Stimulated activated CD8-positive, alpha-beta memory T cell treated with anti-CD3 and anti-CD28 coated beads, Interleukin-4, amount 100 ng/mL, for 24 hours (primary cell): ENCODE measurements at regions not wholly inside any gene's neighbourhood (a gene's known extent, or its start where the extent isn't known, plus 50 kb on each side); places are given as distances from the start of the nearest gene placed in this dataset.
"Not testable (repeated sequence)": the region's sequence is repeated elsewhere in the genome, so short reads cannot be mapped to it uniquely, and the experiment has no call there.

Source experiments
- DNase-seq: peaks from one replicate; pipeline ENCODE4 v3.0.0-alpha.2; 2020; ENCODE audit warnings: low read depth

DNA sequence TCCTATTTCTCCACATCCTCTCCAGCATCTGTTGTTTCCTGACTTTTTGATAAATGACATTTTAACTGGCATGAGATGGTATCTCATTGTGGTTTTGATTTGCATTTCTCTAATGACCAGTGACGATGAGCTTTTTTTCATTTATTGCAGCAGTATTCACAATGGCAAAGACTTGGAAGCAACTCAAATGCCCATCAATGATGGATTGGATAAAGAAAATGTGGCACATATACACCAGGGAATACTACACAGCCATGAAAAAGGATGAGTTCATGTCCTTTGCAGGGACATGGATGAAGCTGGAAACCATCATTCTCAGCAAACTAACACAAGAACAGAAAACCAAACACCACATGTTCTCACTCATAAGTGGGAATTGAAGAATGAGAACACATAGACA is 329.0 kb upstream of the DAB2 start:
- DNase-seq = not testable (repeated sequence)

- DNase-seq = no peak
These were observed 325.9 kb upstream of the DAB2 start for GRCh38 chr5:39750661-39751060.

DNA sequence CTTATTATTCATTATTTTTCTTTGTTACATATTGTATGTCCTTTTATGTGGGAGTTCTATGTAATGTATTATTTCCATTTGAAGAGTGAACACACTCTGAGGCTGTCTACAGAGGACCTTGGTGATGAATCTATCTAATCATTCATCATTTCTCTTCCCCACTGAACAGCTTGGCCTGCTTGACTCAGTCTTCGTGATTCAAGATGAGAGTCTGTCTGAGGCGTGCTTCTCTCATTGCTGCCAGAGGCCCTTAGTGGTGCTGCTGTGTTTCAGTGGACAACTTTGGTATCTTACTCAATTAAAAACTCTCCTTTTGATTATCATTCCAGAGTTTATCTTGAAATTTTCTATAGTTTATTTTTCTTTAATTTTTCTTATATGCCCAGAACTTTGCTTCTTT is 318.1 kb upstream of the DAB2 start:
- no peak for DNase-seq

- DNase-seq = no peak
These were observed 315.6 kb upstream of the DAB2 start for GRCh38 chr5:39740404-39740803.

DNA sequence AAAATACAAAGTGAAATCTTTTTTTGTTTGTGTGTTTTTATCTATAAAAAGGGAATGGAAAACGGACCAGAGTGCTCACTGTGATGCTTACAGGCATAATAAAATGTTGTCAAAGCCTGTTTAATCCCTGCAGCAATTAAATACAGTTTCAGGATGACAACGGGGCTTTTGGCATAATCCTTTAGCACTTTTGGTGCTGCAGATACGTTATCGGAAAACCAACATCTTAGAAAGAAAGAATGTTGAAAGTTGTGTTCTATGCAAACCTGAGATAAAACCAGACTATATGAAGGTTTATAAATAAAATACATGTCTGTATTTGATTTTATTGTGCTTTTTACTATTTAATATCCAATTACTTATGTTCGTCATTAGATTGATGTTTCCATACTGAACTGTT is 307.4 kb upstream of the DAB2 start:
- no peak for DNase-seq

- DNase-seq = no peak
These were observed 305.9 kb upstream of the DAB2 start for GRCh38 chr5:39730699-39731098.

DNA sequence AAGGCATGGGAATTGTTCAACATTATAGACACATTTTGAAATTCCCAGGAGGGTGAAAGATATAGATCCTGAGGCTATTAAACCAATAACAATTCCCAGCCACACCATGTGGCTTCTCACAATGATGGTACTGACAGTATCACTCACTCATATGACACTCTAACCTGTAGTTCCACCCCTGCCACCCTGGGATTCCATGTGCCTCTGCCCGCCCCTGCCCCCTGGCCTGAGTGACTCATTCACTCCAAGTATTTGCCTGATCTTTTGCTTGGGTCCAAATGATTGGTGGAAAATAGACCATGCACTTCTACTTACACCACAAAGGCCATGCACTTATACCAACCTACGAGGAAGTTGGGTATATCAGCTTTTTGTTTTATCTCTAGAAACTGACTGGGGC is 305.2 kb upstream of the DAB2 start:
- no peak for DNase-seq

GRCh38 chr5:39726467-39726866 is 301.7 kb upstream of the DAB2 start:
- DNase-seq = no peak

DNA sequence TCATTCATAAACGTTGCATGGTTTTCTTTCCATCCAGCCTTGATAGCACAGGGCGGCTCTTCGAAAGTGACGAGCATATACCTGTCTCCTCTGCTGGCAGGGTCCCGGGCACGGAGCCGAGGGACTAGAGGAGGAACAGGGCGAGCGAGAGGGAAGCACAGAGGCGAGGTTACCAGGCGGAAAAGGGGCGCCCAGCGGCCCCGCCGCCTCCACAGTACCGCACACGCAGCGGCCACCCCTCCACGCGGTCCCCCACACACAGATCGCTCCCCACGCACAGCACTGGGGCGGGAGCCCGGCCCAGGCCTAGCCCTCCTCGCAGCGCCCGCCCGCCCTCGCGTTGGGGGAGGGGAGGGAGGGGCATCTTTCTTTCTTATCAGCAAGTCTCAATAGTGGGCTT is 296.6 kb upstream of the DAB2 start:
- DNase-seq = no peak

- DNase-seq = no peak
These were observed 295.4 kb upstream of the DAB2 start for GRCh38 chr5:39720136-39720535.

DNA sequence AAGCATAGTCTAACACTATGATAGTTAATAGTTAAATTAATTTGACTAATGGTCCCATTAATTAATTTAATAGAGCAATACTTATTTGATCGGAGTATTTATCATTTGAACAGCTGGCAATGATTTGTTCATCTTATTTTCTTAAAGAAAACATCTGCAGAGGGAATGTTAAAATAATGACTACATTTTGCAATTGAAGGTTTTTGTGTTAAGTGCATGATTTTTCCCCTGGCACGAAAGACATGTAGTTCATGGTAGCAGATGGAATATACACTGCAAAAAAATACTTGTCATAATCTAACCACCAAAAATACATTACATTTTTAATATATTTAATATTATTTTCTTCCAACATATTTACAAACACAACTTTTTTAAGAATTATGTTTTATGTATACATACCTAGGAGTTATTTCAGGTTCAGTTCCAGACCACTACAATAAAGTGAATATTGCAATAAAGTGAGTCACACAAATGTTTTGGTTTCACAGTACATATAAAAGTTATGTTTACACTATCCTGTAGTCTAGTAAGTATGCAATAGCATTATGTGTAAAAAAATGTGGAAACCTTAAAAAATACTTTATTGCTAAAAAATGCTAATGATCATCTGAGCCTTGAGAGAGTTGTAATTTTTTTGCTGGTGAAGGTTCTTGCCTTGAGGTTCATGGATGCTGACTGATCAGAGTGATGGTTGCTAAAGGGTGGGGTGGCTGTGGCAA is 292.6 kb upstream of the DAB2 start:
- DNase-seq = no peak

DNA sequence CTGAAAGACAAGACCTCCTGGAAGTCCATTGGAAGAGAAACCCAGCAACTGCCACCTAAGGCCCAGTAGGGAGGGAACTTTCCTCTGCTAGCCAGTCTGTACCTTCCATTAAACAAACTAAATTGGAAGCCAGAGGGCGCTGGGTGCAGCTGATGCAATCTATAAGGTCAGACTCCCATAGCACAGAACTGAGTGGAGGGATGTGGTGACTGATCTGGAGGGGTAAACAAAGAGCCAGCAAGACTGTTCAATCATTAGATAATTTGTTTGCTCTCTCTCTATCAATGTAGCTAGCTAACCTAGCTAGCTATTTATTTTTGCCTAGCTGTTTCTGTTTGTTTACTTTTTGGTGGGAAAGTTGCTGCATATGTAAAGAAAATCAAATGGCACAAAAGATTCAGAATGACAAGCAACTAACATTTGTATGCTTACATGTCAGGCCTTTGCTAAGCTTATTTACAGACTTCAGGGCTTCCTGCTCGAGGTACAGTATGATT is 291.8 kb upstream of the DAB2 start:
- peak; percentile 6 for DNase-seq

DNA sequence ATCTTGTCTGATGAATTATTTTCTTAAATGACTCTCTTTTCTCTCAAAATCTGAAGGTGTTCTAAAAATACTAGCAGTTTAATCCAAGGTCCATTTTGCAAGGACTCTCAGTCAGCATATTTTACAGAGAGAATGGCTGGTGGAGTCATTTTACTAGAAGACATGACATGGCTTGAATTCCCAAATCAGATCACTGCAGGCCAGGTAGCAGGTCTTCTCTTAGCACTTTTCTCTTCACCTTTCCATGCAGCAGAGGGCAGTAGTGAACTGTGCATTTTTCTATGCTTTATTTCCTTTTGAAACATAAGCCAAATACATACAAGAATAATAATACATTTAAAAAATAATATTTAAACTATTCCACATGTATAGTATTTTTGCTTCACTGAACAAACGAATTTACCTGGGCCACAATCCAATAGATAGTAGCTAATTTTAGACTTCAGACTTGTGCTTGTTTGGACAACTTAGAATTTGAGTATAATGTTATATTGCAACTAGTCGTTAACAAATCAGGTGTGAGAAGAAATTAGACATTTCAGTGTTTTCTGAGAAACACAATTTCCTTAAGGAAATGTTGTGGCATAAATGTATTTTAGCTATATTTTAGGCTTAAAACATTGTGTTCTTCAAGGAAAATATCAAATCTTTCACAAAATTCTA is 289.4 kb upstream of the DAB2 start:
- peak; percentile 5 for DNase-seq

- DNase-seq = no peak
These were observed 288.6 kb upstream of the DAB2 start for GRCh38 chr5:39713250-39713916.

- DNase-seq = no peak
These were observed 287.8 kb upstream of the DAB2 start for GRCh38 chr5:39712316-39713249.

GRCh38 chr5:39711821-39712220 is 287.0 kb upstream of the DAB2 start:
- no peak for DNase-seq

- DNase-seq = no peak
These were observed 284.3 kb upstream of the DAB2 start for GRCh38 chr5:39709032-39709431.

DNA sequence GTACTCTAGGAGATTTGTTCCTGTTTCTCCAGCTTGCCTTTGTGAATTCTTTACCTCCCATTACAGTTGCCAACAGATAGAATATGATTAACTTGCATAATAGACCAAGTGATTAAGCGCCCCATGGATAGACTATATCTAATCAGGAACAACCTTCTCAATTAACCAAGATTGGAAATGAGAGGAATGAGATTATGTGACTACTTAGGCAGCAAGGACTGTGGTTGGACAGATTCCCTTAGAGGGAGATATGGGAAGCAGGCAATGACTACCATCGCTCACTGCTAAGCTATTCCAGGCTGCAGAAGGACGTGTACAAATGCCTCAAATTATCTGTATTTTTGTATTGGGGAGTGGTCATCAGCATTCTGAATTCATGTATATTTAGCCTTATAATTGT is 278.1 kb upstream of the DAB2 start:
- DNase-seq = no peak

GRCh38 chr5:39700523-39700922 is 275.7 kb upstream of the DAB2 start:
- no peak for DNase-seq

- DNase-seq = no peak
These were observed 274.2 kb upstream of the DAB2 start for GRCh38 chr5:39698838-39699560.

- DNase-seq = no peak
These were observed 273.1 kb upstream of the DAB2 start for GRCh38 chr5:39697881-39698280.
